ENCODE measurements at regions not wholly inside any gene's neighbourhood (a gene's known extent, or its start where the extent isn't known, plus 50 kb on each side); places are given as distances from the start of the nearest gene placed in this dataset.

- no peak for TF ChIP-seq EZH2 (IDR thresholded peaks at IDR 0.05; ENCODE audit: borderline replicate concordance, low read depth, low read length, severe bottlenecking)
- no peak for TF ChIP-seq CTCF (IDR thresholded peaks at IDR 0.05; ENCODE audit: borderline replicate concordance, extremely low read depth, low read length, poor library complexity, severe bottlenecking)
- Histone ChIP-seq H3K9me3 (ENCODE audit: insufficient read depth, low read length, severe bottlenecking) (no peaks in the 10 kb centered on the region), H3K9ac (ENCODE audit: low read depth, low read length) (no peak overlapping the region), H2AFZ (ENCODE audit: low read depth, low read length) (no peak overlapping the region), H3K4me3 (ENCODE audit: low read depth in 1 of 2, low read length in 2 of 2) (no peak overlapping the region), H3K4me1 (ENCODE audit: insufficient read depth, low read length) (no peaks in the 10 kb centered on the region), H3K36me3 (ENCODE audit: insufficient read depth, low read length) (no peaks in the 10 kb centered on the region), H4K20me1 (ENCODE audit: insufficient read depth, low read length) (no peaks in the 10 kb centered on the region), H3K79me2 (ENCODE audit: insufficient read depth, low read length) (no peaks in the 10 kb centered on the region), H3K4me2 (ENCODE audit: insufficient read depth, low read length) (no peak overlapping the region), H3K27me3 (ENCODE audit: insufficient read depth, low read length, poor library complexity) (no peaks in the 10 kb centered on the region), H3K27ac (ENCODE audit: low read length) (no peak overlapping the region)
- ATAC-seq (ENCODE audit: insufficient read depth, low read depth): no peak
- DNase-seq: no peak
These were observed 125.5 kb upstream of the TMEM170B start for GRCh38 chr6:11412011-11412424.

- Histone ChIP-seq H3K9me3 (ENCODE audit: insufficient read depth, low read length, severe bottlenecking) (no peaks in the 10 kb centered on the region), H3K4me3 (ENCODE audit: low read depth in 1 of 2, low read length in 2 of 2) (no peak overlapping the region), H3K27me3 (ENCODE audit: insufficient read depth, low read length, poor library complexity) (no peaks in the 10 kb centered on the region), H4K20me1 (ENCODE audit: insufficient read depth, low read length) (no peaks in the 10 kb centered on the region), H3K27ac (ENCODE audit: low read length) (no peak overlapping the region), H3K4me1 (ENCODE audit: insufficient read depth, low read length) (no peaks in the 10 kb centered on the region), H3K79me2 (ENCODE audit: insufficient read depth, low read length) (no peaks in the 10 kb centered on the region), H2AFZ (ENCODE audit: low read depth, low read length) (no peak overlapping the region), H3K9ac (ENCODE audit: low read depth, low read length) (no peak overlapping the region), H3K4me2 (ENCODE audit: insufficient read depth, low read length) (no peak overlapping the region), H3K36me3 (ENCODE audit: insufficient read depth, low read length) (no peaks in the 10 kb centered on the region)
- ATAC-seq (ENCODE audit: insufficient read depth, low read depth) (no peak), DNase-seq (no peak)
- TF ChIP-seq CTCF (IDR thresholded peaks at IDR 0.05; ENCODE audit: borderline replicate concordance, extremely low read depth, low read length, poor library complexity, severe bottlenecking) (no peak), EZH2 (IDR thresholded peaks at IDR 0.05; ENCODE audit: borderline replicate concordance, low read depth, low read length, severe bottlenecking) (no peak)
These were observed 126.0 kb upstream of the TMEM170B start for GRCh38 chr6:11411593-11411992.

GRCh38 chr6:11410539-11411307 lies 126.8 kb upstream of the TMEM170B start:
- Histone ChIP-seq H3K36me3 (ENCODE audit: insufficient read depth, low read length) (no peaks in the 10 kb centered on the region), H3K4me1 (ENCODE audit: insufficient read depth, low read length) (no peaks in the 10 kb centered on the region), H4K20me1 (ENCODE audit: insufficient read depth, low read length) (no peaks in the 10 kb centered on the region), H3K79me2 (ENCODE audit: insufficient read depth, low read length) (no peaks in the 10 kb centered on the region), H3K4me2 (ENCODE audit: insufficient read depth, low read length) (no peak overlapping the region), H3K27ac (ENCODE audit: low read length) (no peak overlapping the region), H3K4me3 (ENCODE audit: low read depth in 1 of 2, low read length in 2 of 2) (no peak overlapping the region), H3K9ac (ENCODE audit: low read depth, low read length) (no peak overlapping the region), H3K9me3 (ENCODE audit: insufficient read depth, low read length, severe bottlenecking) (no peaks in the 10 kb centered on the region), H3K27me3 (ENCODE audit: insufficient read depth, low read length, poor library complexity) (no peaks in the 10 kb centered on the region), H2AFZ (ENCODE audit: low read depth, low read length) (no peak overlapping the region)
- no peak for TF ChIP-seq CTCF (IDR thresholded peaks at IDR 0.05; ENCODE audit: borderline replicate concordance, extremely low read depth, low read length, poor library complexity, severe bottlenecking)
- no peak for TF ChIP-seq EZH2 (IDR thresholded peaks at IDR 0.05; ENCODE audit: borderline replicate concordance, low read depth, low read length, severe bottlenecking)
- no peak for DNase-seq
- ATAC-seq (ENCODE audit: insufficient read depth, low read depth): no peak
